ENCODE measurements at regions not wholly inside any gene's neighbourhood (a gene's known extent, or its start where the extent isn't known, plus 50 kb on each side); places are given as distances from the start of the nearest gene placed in this dataset.

- no peaks in the 10 kb centered on the region for H3K79me2 ChIP-seq (ENCODE audit: insufficient read depth, low read length)
- TF ChIP-seq CTCF (IDR thresholded peaks at IDR 0.05; ENCODE audit: insufficient read depth, low read depth, low read length), result no peak
- TF ChIP-seq EZH2 (IDR thresholded peaks at IDR 0.05; ENCODE audit: insufficient read depth, low read length), result no peak
- no peak overlapping the region for H2AFZ ChIP-seq (ENCODE audit: low read depth, low read length)
- H3K36me3 Mint-ChIP-seq (ENCODE audit: low read depth, unreplicated experiment), result no peaks in the 10 kb centered on the region
- H3K4me3 Mint-ChIP-seq (ENCODE audit: unreplicated experiment), result no peak overlapping the region
- no peaks in the 10 kb centered on the region for H3K4me1 ChIP-seq (ENCODE audit: insufficient read depth, low read length)
- no peak overlapping the region for H3K27ac ChIP-seq (ENCODE audit: low read depth, low read length)
- H3K27me3 Mint-ChIP-seq (ENCODE audit: low read depth, unreplicated experiment), result no peaks in the 10 kb centered on the region
- H4K20me1 ChIP-seq (ENCODE audit: insufficient read depth, low read length), result no peaks in the 10 kb centered on the region
- no peaks in the 10 kb centered on the region for H3K9me3 ChIP-seq (ENCODE audit: insufficient read depth, low read depth, low read length)
- no peak overlapping the region for H3K4me2 ChIP-seq (ENCODE audit: low read length)
- FAIRE-seq (no peak), DNase-seq (ENCODE audit: low read depth) (no peak)
- no peak overlapping the region for H3K9ac ChIP-seq (ENCODE audit: low read length)
- H3K9me3 Mint-ChIP-seq (ENCODE audit: unreplicated experiment), result no peaks in the 10 kb centered on the region
- peaks cover 3% of the 10 kb centered on the region for H3K4me1 Mint-ChIP-seq (ENCODE audit: low read depth, unreplicated experiment)
- no peak overlapping the region for H3K27ac Mint-ChIP-seq (ENCODE audit: unreplicated experiment)
- H3K4me3 ChIP-seq (ENCODE audit: insufficient read depth, low read depth, low read length), result no peak overlapping the region
- H3K36me3 ChIP-seq (ENCODE audit: insufficient read depth, low read length), result no peaks in the 10 kb centered on the region
- H3K27me3 ChIP-seq (ENCODE audit: insufficient read depth, low read length), result no peaks in the 10 kb centered on the region
Observed at GRCh38 chr14:86088156-86088555, 558.2 kb downstream of the FLRT2 start.

- Histone ChIP-seq H3K79me2 (ENCODE audit: insufficient read depth, low read length) (no peaks in the 10 kb centered on the region), H3K9ac (ENCODE audit: low read length) (no peak overlapping the region), H3K4me2 (ENCODE audit: low read length) (no peak overlapping the region), H3K4me1 (ENCODE audit: insufficient read depth, low read length) (no peaks in the 10 kb centered on the region), H4K20me1 (ENCODE audit: insufficient read depth, low read length) (no peaks in the 10 kb centered on the region), H3K36me3 (ENCODE audit: insufficient read depth, low read length) (no peaks in the 10 kb centered on the region), H3K9me3 (ENCODE audit: insufficient read depth, low read depth, low read length) (no peaks in the 10 kb centered on the region), H3K27ac (ENCODE audit: low read depth, low read length) (no peak overlapping the region), H2AFZ (ENCODE audit: low read depth, low read length) (no peak overlapping the region), H3K4me3 (ENCODE audit: insufficient read depth, low read depth, low read length) (no peak overlapping the region), H3K27me3 (ENCODE audit: insufficient read depth, low read length) (no peaks in the 10 kb centered on the region)
- FAIRE-seq, result no peak
- Mint-ChIP-seq H3K4me1 (ENCODE audit: low read depth, unreplicated experiment) (peaks cover 3% of the 10 kb centered on the region), H3K27me3 (ENCODE audit: low read depth, unreplicated experiment) (no peaks in the 10 kb centered on the region), H3K27ac (ENCODE audit: unreplicated experiment) (no peak overlapping the region), H3K36me3 (ENCODE audit: low read depth, unreplicated experiment) (no peaks in the 10 kb centered on the region), H3K4me3 (ENCODE audit: unreplicated experiment) (no peak overlapping the region), H3K9me3 (ENCODE audit: unreplicated experiment) (no peaks in the 10 kb centered on the region)
- DNase-seq (ENCODE audit: low read depth), result no peak
- TF ChIP-seq EZH2 (IDR thresholded peaks at IDR 0.05; ENCODE audit: insufficient read depth, low read length) (no peak), CTCF (IDR thresholded peaks at IDR 0.05; ENCODE audit: insufficient read depth, low read depth, low read length) (no peak)
Observed at GRCh38 chr14:86087377-86087776, 557.4 kb downstream of the FLRT2 start.

DNA sequence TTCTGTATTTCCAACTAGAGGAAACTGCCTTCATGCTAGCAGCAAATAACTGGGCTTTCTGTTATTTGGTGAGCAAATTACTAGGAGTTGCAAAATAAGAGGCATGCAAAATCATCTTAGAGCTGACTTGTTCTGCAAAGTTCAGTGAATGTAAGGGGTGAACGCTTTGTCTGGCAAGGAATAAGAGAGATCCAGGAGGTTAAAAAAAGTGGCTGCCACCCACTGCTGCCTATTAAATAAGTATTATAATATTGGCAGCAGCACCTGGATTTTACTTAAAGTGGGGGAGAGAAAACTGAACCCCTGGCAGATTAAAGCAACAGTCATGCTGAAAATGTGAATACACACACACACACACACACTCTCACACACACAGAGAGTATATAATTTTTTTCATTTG is 557.0 kb downstream of the FLRT2 start:
- Histone ChIP-seq H2AFZ (ENCODE audit: low read depth, low read length) (no peak overlapping the region), H4K20me1 (ENCODE audit: insufficient read depth, low read length) (no peaks in the 10 kb centered on the region), H3K4me3 (ENCODE audit: insufficient read depth, low read depth, low read length) (no peak overlapping the region), H3K27me3 (ENCODE audit: insufficient read depth, low read length) (no peaks in the 10 kb centered on the region), H3K4me1 (ENCODE audit: insufficient read depth, low read length) (no peaks in the 10 kb centered on the region), H3K9ac (ENCODE audit: low read length) (no peak overlapping the region), H3K79me2 (ENCODE audit: insufficient read depth, low read length) (no peaks in the 10 kb centered on the region), H3K9me3 (ENCODE audit: insufficient read depth, low read depth, low read length) (no peaks in the 10 kb centered on the region), H3K4me2 (ENCODE audit: low read length) (no peak overlapping the region), H3K36me3 (ENCODE audit: insufficient read depth, low read length) (no peaks in the 10 kb centered on the region), H3K27ac (ENCODE audit: low read depth, low read length) (no peak overlapping the region)
- Mint-ChIP-seq H3K4me3 (ENCODE audit: unreplicated experiment) (no peak overlapping the region), H3K36me3 (ENCODE audit: low read depth, unreplicated experiment) (no peaks in the 10 kb centered on the region), H3K27me3 (ENCODE audit: low read depth, unreplicated experiment) (no peaks in the 10 kb centered on the region), H3K27ac (ENCODE audit: unreplicated experiment) (no peak overlapping the region), H3K9me3 (ENCODE audit: unreplicated experiment) (no peaks in the 10 kb centered on the region), H3K4me1 (ENCODE audit: low read depth, unreplicated experiment) (peaks cover 1% of the 10 kb centered on the region)
- FAIRE-seq (no peak), DNase-seq (ENCODE audit: low read depth) (no peak)
- no peak for TF ChIP-seq CTCF (IDR thresholded peaks at IDR 0.05; ENCODE audit: insufficient read depth, low read depth, low read length)
- TF ChIP-seq EZH2 (IDR thresholded peaks at IDR 0.05; ENCODE audit: insufficient read depth, low read length), result no peak
